ENCODE measurements at regions not wholly inside any gene's neighbourhood (a gene's known extent, or its start where the extent isn't known, plus 50 kb on each side); places are given as distances from the start of the nearest gene placed in this dataset.
"Not testable (repeated sequence)": the region's sequence is repeated elsewhere in the genome, so short reads cannot be mapped to it uniquely, and the experiment has no call there.

DNA sequence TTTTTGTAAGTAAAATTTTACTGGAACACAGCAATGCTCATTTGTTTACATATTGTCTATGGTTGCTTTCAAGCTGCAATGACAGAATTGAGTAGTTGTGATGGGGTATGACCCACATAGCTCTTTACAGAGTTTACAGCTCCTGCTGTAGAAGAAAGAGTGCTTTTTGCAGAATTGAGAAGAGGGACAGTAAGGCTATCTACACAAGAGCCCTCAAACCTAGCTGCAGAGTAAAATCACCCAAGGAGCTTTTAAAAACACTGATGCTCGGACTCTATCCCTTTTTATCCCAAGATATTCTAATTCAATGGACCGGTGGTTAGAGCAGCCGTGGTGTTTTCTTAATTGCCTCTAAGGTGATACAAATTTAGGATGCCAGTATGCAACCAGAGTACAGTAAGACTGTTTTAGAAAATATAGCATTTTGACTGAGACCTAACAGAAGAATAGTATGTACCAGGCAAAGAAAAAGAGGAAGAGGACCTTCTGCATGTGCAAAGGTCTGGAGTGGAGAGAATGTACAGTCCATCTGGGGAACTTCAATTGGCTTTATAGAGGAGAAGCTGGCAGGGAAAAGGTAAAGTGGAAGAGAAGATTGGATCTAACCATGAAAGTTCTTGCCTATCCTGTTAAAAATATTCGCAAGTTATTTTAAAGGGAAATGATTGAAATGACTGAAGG is 663.6 kb upstream of the CPEB2 start:
- ATAC-seq (no peak), DNase-seq (ENCODE audit: low spot score) (no peak)

DNA sequence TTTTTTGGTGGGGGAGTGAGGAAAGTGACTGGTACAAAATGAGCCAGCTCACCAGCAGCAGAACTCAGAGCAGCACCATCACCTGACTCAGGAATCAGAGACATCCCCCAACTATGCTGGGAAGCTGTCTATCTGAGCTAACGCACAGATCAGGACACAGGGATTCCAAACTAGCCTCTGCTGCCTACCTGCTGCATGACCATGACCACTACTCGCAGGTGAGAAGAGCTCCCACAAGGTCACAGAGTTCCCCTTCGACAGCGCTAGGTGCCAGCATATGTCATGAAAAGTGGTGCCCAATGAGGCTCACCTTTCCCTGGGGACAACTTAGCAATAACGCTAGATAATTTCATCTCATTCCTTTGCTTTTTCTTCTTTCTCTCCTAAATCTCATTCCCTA is 662.6 kb upstream of the CPEB2 start:
- DNase-seq (ENCODE audit: low spot score) (no peak), ATAC-seq (no peak)

GRCh38 chr4:14340321-14340720 is 662.0 kb upstream of the CPEB2 start:
- ATAC-seq: no peak
- no peak for DNase-seq (ENCODE audit: low spot score)

DNA sequence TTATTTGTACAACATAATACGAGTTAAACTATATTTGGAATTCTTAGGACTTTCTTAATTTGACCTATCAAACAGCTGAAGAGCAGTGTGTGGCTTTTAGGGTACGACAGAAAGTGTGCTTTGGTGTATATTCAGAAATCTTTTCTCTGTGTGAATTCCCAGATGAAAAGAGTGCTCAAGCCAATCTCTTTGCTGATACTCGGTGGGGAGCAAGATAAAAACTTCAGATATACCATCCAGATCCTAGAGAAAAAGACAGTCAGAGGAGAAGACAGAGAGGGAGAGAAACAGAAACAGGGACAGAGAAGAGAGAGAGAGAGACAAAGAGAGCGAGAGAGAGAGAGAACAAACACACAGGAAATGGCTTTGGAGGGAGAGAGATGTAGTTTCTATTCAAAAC is 658.3 kb upstream of the CPEB2 start:
- DNase-seq (ENCODE audit: low spot score) (no peak), ATAC-seq (no peak)

DNA sequence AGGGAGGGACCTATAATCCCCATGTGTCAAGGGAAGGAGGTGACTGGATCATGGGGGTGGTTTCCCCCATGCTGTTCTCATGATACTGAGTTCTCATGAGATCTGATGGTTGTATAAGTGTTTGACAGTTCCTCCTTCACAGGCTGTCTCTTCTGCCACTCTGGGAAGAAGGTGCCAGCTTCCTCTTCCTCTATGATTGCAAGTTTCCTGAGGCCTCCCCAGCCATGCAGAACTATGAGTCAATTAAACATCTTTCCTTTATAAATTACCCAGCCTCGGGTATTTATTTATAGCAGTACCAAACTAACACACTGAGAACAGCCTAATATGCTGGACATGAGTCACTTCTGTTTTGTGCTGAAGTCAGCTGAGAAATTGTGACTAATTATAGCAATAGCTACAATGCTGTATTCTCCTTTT is 656.9 kb upstream of the CPEB2 start:
- ATAC-seq (no peak), DNase-seq (ENCODE audit: low spot score) (no peak)

- ATAC-seq: no peak
Measured at GRCh38 chr4:14347526-14347925, 654.8 kb upstream of the CPEB2 start.

DNA sequence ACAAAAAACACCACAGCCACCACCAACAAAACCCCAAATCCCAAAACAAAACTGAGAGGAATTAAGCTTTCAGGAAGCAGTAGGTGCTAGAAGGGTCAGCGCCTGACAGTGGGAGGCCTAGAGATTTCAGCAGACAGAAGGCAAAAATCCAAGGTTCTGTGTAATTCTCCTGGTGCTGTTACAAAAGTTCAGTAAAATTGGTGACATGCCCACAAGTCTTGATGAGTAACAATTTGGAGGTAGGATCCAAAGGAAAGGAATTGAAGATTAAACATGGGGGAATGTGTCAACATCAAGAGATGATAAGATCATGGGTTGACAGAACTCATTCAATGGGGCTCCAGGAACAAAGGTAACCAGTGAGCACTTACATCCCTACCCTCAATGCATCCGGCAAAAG is 653.8 kb upstream of the CPEB2 start:
- ATAC-seq (no peak), DNase-seq (ENCODE audit: low spot score) (no peak)

More at GRCh38 chr4:14347526-14347925, 654.8 kb upstream of the CPEB2 start:
- no peak for DNase-seq (ENCODE audit: low spot score)

GRCh38 chr4:14358544-14359160 is 643.6 kb upstream of the CPEB2 start:
- ATAC-seq; DNase-seq (ENCODE audit: low spot score): not testable (repeated sequence)

DNA sequence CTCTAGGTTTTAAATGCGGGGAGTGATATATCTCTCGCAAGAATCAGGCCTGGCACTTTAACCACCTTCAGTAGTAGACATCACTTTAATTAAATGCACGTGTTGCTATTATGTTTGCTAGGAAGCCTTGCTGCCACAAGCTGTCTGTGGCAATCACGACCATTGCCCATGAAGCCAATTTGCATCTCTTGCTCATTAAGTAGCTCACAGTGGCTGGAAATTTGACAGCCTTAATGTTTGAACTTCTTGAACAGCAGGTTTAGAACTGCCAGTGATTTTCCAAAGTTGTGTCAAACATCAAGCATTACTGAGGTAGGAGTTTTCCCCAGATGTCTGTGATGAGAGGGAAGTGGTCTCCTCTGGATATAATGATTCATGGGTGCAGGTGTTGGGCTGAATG is 642.3 kb upstream of the CPEB2 start:
- ATAC-seq (no peak), DNase-seq (ENCODE audit: low spot score) (no peak)

DNA sequence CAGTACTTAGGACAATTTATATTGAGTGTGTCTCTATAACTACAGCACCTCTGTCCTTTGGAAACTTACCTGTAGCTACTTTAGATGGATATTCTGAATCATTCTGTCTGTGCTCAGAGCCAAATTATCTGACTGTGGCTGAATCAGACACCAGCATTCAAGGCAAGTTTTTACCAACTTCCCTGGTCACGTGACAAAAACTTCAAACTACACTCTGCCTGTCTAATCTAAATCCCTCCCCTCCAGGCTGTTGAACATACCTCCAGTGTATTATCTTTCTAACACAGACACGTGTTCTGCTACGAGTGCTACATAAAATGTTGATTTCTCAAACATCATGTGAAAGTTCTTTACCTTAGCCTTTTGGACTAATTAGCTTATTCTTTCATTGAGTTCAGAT is 641.2 kb upstream of the CPEB2 start:
- DNase-seq (ENCODE audit: low spot score) (no peak), ATAC-seq (no peak)

DNA sequence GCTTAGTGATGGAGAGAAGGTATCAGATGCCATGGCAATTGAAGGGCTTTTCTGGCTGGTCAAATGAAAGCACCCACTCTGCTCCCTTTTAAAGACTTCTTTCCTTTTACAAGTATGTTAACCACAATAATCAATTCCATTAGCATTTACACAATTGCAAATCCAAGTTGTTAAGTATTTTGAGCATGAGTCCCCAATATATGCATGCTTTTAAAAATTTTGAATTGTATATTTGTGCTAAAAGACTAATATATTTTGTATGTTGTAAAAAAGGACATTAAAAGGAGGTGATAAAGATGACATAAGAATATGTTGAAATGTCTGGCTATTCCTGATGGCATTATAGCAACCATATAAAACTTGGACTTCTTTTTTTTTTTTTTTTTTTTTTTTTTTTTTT is 639.9 kb upstream of the CPEB2 start:
- no peak for DNase-seq (ENCODE audit: low spot score)
- no peak for ATAC-seq

- ATAC-seq: no peak
- DNase-seq (ENCODE audit: low spot score): no peak
Measured at GRCh38 chr4:14364953-14365536, 637.2 kb upstream of the CPEB2 start.

DNA sequence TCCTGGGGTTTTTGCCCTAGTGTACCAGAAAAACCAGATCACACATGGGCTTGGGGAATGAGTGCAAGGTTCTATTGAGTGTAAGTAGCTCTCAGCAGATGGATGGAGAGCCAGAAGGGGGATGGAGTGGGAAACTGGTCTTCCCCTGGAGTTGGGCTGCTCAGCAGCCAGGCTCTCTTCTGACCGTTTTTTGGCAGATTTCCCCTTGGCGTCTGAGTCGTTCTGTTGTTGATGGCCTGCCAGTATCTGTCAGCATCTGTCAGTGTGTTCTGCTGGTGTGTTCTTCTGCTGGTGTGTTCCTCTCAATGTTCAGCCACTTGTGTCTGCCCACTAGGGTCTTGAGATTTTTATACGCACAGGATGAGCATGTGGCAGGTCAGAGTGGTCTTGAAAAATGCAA is 633.9 kb upstream of the CPEB2 start:
- ATAC-seq: no peak
- no peak for DNase-seq (ENCODE audit: low spot score)

- DNase-seq (ENCODE audit: low spot score) (no peak), ATAC-seq (no peak)
Measured at GRCh38 chr4:14371131-14371530, 631.1 kb upstream of the CPEB2 start.

- ATAC-seq: no peak
- no peak for DNase-seq (ENCODE audit: low spot score)
Measured at GRCh38 chr4:14375816-14376215, 626.5 kb upstream of the CPEB2 start.

DNA sequence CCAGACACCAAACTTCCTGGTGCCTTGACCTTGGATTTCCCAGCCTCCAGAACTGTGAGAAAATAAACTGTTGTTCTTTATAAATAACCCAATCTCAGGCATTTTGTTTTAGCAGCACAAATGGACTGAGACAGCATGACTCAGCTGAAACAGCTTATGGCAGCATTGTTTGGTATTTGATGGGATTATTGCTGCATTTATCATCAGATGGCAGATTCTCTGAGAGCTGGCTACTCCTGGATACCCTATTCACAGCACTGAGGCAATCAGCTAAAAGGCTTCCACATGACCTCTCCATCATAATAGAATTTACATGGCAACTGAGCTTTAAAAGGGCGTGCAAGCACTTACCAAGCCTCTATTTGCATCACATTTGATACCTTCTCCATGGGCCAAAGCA is 623.1 kb upstream of the CPEB2 start:
- ATAC-seq (no peak), DNase-seq (ENCODE audit: low spot score) (no peak)

DNA sequence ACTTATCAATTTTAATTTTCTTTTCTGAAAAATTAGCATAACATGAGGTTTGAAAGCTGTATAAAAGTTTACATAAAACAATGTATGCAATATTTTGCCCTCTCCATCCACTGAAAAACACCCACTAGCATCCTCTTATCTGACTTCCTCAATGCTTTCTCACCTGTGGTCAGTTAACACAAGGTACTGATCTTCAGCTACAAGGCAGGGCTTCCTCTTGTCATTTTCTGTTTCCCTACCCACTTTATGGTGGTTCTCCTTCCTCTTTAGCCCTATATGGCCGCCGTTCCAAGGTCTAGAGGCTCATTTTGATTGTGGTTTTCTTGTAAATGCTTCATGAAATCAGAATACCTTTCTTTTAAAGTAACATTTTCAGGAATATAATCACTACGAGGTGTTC is 618.6 kb upstream of the CPEB2 start:
- DNase-seq (ENCODE audit: low spot score): no peak
- no peak for ATAC-seq

- DNase-seq (ENCODE audit: low spot score) (no peak), ATAC-seq (no peak)
Measured at GRCh38 chr4:14384824-14385223, 617.5 kb upstream of the CPEB2 start.

DNA sequence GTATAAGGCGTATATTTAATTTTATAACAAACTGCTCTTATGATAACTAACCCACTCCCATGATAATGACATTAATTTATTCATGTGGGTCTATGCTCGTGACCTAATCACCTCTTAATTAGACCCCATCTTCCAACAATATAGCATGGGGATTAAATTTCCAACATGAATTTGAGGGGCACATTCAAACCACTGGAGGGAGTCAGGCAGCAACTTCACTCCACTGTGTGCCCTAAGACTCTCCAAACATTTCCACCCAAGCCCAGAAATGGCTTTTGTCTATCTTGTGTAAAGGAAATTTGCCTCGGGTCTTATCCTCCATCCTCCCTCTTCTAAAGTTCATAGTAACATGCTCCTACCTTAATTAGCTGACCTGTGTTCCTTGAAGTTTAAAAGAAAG is 616.1 kb upstream of the CPEB2 start:
- DNase-seq (ENCODE audit: low spot score) (no peak), ATAC-seq (no peak)

DNA sequence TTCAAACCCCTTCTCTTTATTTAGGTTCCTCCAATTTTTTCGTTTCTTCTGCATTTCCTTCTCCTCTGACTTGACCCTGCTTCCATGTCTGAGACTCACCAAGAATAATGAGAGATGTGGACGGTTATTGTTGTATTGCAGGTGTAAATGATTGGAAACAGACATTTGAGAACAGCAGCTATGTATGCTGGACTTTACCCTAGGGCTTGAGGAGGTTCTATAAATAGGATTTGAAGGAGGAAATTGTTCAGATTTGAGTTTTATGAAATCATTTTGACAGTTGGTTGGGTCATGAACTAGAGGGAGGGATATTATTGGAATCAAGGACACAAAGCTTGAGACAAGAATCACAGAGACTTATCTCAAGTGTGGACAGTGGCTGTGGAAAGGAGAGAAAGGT is 614.6 kb upstream of the CPEB2 start:
- DNase-seq (ENCODE audit: low spot score) (no peak), ATAC-seq (no peak)

GRCh38 chr4:14392378-14392777 is 609.9 kb upstream of the CPEB2 start:
- no peak for DNase-seq (ENCODE audit: low spot score)
- ATAC-seq: no peak

DNA sequence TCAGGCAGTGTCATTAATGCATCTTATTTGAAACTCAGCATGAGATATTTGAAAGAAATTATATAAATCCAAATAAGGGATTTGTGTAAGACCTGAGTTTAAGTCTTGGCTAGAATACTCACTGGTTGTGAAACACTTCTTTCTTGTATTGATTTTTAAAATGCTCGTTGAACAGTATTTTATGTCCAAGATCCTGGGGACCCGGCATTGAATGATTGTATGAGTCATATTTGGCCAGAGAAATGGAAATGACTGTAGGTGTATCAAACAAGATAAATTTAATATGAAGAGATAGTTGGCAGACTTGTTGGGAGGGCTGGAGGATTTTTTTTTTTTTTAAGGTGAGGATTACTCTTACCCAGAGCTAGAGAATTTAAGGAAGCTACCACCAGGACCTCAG is 606.1 kb upstream of the CPEB2 start:
- ATAC-seq (no peak), DNase-seq (ENCODE audit: low spot score) (no peak)

DNA sequence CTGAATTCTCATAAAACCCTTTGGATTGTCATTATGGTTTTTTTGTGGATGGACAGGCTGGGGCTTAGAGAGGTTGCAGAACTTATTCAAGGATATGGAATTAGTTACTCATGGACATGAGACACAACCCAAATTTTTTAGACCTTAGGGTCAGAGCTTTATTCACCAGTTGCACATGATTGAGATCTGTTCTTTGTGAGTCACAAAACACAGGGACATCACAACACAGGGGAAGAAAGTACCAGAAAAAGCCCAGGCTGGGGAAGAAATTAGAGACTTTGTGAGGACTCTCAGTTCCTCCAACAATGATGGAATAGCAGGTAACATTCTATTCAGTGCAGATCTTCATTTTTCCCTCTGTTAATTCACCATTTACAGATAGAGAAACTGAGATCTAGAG is 602.4 kb upstream of the CPEB2 start:
- DNase-seq (ENCODE audit: low spot score) (no peak), ATAC-seq (no peak)
